ENCODE measurements at regions not wholly inside any gene's neighbourhood (a gene's known extent, or its start where the extent isn't known, plus 50 kb on each side); places are given as distances from the start of the nearest gene placed in this dataset.

DNA sequence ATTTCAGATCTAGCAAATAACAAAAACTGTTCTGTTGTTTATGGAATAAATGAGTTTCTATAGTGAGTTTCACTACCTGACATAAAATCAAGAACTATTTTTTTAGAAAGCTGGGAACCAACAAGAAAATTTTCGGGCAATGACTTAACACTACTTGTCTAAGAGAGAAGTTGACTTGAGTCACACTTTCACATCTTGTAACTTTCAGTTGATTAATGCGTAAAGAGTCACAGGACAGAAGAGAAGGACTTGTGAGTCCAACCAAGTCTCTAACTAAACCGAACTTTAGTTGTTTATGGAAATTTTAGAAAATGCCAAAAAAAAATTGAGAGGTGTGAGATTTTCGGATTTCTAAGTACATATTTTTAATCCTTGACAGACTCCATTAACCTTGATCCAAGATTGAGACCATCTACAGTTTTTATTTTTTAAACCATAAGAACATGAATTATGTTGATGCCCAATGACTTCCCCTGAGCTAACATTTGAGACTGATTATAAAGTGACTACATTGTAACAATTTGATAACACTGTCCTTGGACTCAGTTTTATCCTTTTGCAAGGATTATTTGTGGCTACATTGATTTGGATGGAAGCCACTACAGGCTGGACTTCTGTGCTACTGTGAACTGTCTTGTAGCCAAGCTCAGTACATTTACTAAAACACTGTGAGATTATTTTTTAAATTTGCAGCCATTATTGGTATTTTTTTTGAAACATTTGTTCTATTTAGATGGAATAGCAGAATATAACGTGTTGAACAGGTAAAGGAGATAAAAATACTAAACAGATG, 284.0 kb downstream of the PTPRC start:
- H3K4me1 ChIP-seq (ENCODE audit: control insufficient read depth in 2 of 2, insufficient read depth in 2 of 2, low read length in 1 of 2), result no peaks in the 10 kb centered on the region
- H3K36me3 ChIP-seq (ENCODE audit: control insufficient read depth in 2 of 2, insufficient read depth in 2 of 2, low read length in 1 of 2), result no peaks in the 10 kb centered on the region
- H3K27me3 ChIP-seq (ENCODE audit: control insufficient read depth in 1 of 2, insufficient read depth in 2 of 2, low read length in 2 of 2), result no peaks in the 10 kb centered on the region
- no peak overlapping the region for H3K4me3 ChIP-seq (ENCODE audit: low read depth in 1 of 2, low read length in 2 of 2)
- 76 to 77% methylated on average over 5 of the region's 5 CpGs for WGBS, 2 donors
- no peaks in the 10 kb centered on the region for H3K9me3 ChIP-seq (ENCODE audit: control insufficient read depth in 2 of 2, insufficient read depth in 1 of 2, low read depth in 1 of 2, low read length in 1 of 2)
- H3K27ac ChIP-seq (ENCODE audit: low read depth in 2 of 2, low read length in 1 of 2), result no peak overlapping the region

DNA sequence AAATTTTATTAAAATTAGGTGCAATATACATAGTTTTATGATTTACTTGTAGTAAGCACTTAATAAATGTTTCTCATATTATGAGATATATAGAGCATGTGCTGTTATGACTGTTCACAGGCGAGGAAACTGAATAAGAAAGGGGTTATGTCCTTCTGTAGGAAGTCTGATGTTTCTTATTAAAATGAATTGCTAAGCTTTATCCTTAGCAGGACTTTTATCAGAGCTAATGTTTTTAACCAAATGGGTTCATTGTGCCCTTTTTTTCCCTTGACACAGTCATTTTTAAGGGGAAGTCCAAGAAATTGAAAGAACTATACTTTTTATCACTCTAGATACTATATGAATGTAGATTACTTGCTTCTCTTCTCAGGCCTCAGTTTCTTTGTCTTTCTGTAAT, 285.2 kb downstream of the PTPRC start:
- Histone ChIP-seq H3K9me3 (ENCODE audit: control insufficient read depth in 2 of 2, insufficient read depth in 1 of 2, low read depth in 1 of 2, low read length in 1 of 2) (no peaks in the 10 kb centered on the region), H3K4me3 (ENCODE audit: low read depth in 1 of 2, low read length in 2 of 2) (no peak overlapping the region), H3K36me3 (ENCODE audit: control insufficient read depth in 2 of 2, insufficient read depth in 2 of 2, low read length in 1 of 2) (no peaks in the 10 kb centered on the region), H3K27ac (ENCODE audit: low read depth in 2 of 2, low read length in 1 of 2) (no peak overlapping the region), H3K4me1 (ENCODE audit: control insufficient read depth in 2 of 2, insufficient read depth in 2 of 2, low read length in 1 of 2) (no peaks in the 10 kb centered on the region), H3K27me3 (ENCODE audit: control insufficient read depth in 1 of 2, insufficient read depth in 2 of 2, low read length in 2 of 2) (no peaks in the 10 kb centered on the region)
- 84 to 85% methylated on average over 1 of the region's 1 CpG for WGBS, 2 donors

DNA sequence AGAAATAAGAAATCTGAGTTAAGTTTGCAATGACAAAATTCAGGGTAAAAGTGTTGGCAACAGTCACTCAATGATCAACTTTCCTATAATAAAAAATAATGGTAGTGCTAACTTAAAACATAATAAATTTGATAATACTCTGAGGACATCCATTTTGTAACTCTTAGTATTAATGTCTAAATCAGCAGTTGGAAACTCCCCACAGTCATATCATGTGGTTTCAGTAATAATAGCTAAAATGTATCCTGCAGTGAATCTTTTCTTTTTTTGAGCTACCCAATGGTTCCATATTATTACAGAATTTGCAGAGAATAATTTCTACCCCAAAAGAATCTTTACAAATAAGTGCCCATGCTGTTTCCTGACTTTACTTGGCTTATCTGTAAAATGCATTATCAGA, 286.7 kb downstream of the PTPRC start:
- Histone ChIP-seq H3K27ac (ENCODE audit: low read depth in 2 of 2, low read length in 1 of 2) (no peak overlapping the region), H3K4me1 (ENCODE audit: control insufficient read depth in 2 of 2, insufficient read depth in 2 of 2, low read length in 1 of 2) (no peaks in the 10 kb centered on the region), H3K9me3 (ENCODE audit: control insufficient read depth in 2 of 2, insufficient read depth in 1 of 2, low read depth in 1 of 2, low read length in 1 of 2) (no peaks in the 10 kb centered on the region), H3K4me3 (ENCODE audit: low read depth in 1 of 2, low read length in 2 of 2) (no peak overlapping the region), H3K27me3 (ENCODE audit: control insufficient read depth in 1 of 2, insufficient read depth in 2 of 2, low read length in 2 of 2) (no peaks in the 10 kb centered on the region), H3K36me3 (ENCODE audit: control insufficient read depth in 2 of 2, insufficient read depth in 2 of 2, low read length in 1 of 2) (no peaks in the 10 kb centered on the region)

DNA sequence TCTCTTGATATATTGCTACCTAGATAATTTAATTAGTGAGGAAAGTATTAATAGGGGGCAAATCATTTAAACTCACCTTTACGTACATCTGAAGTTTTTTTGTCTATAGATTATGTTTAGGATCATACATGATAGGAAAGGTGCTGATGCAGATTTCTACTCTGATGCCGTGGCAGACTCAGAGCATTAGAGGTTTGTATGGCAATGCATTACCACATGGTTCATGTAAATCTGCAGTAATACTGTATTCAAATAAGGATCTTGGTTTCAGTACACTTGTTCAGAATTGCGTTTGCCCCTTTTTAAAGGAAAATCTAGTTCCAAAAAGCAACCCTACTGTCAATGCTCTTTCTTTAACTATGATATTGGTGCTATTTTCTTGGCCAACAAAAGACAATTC, 288.3 kb downstream of the PTPRC start:
- Histone ChIP-seq H3K27me3 (ENCODE audit: control insufficient read depth in 1 of 2, insufficient read depth in 2 of 2, low read length in 2 of 2) (no peaks in the 10 kb centered on the region), H3K4me3 (ENCODE audit: low read depth in 1 of 2, low read length in 2 of 2) (no peak overlapping the region), H3K36me3 (ENCODE audit: control insufficient read depth in 2 of 2, insufficient read depth in 2 of 2, low read length in 1 of 2) (no peaks in the 10 kb centered on the region), H3K9me3 (ENCODE audit: control insufficient read depth in 2 of 2, insufficient read depth in 1 of 2, low read depth in 1 of 2, low read length in 1 of 2) (no peaks in the 10 kb centered on the region), H3K4me1 (ENCODE audit: control insufficient read depth in 2 of 2, insufficient read depth in 2 of 2, low read length in 1 of 2) (no peaks in the 10 kb centered on the region), H3K27ac (ENCODE audit: low read depth in 2 of 2, low read length in 1 of 2) (no peak overlapping the region)
- 83 to 89% methylated on average over 3 of the region's 3 CpGs for WGBS, 2 donors

DNA sequence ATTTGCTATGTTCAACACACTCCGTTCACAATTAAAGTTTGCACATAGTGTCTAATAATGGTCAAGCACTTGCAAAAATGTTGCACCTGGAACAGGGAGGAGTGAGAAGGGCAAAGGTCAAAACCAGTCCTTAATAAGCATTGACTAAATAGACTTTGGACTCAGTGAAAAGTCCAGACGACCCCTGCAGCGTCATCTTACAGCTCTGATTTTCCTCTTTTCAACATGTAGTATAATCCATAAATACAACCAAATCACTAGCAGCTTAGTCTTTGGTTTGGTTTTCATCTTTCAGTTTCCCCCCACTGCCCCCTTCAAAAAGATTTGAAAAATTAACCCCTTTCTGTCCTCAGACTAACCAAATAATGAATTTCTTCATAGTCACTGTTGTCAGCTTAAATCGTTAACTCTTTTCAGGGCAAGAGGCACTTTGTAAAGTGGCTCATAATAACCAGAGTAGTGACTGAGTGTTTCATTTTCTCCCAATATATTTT, 290.3 kb downstream of the PTPRC start:
- Histone ChIP-seq H3K4me1 (ENCODE audit: control insufficient read depth in 2 of 2, insufficient read depth in 2 of 2, low read length in 1 of 2) (no peaks in the 10 kb centered on the region), H3K36me3 (ENCODE audit: control insufficient read depth in 2 of 2, insufficient read depth in 2 of 2, low read length in 1 of 2) (no peaks in the 10 kb centered on the region), H3K27me3 (ENCODE audit: control insufficient read depth in 1 of 2, insufficient read depth in 2 of 2, low read length in 2 of 2) (no peaks in the 10 kb centered on the region), H3K9me3 (ENCODE audit: control insufficient read depth in 2 of 2, insufficient read depth in 1 of 2, low read depth in 1 of 2, low read length in 1 of 2) (no peaks in the 10 kb centered on the region), H3K27ac (ENCODE audit: low read depth in 2 of 2, low read length in 1 of 2) (no peak overlapping the region), H3K4me3 (ENCODE audit: low read depth in 1 of 2, low read length in 2 of 2) (no peak overlapping the region)
- 61 to 67% methylated on average over 4 of the region's 4 CpGs for WGBS, 2 donors

DNA sequence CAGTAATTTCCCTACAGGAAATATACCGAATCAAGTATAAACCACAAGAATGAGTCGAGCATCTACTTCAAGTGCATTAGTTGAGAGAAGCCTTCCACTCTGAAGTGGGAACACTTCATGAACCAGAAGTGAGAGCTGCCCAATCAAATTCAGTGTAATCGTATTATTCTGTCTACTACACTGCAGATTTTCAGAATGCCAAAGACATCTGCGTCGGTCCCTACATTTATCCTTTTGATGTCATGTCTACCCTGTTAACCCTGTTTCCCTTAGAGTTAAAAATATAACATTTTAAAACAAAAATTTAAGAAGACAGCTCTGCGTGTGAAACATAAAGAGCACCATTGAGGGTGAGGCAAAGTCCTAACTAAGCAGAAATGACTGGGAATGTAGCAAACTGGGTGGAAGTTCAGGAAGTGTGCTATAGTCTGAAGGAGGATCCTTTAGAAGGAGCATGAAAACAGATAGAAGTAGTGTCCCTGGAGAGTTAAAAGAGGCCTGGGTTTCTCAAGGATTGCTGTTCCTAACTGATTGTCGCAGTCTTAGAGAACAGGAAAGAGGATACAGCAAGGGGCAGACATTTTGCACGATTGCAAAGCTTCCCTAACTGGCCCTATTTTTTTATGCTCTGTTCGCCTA, 291.2 kb downstream of the PTPRC start:
- no peaks in the 10 kb centered on the region for H3K36me3 ChIP-seq (ENCODE audit: control insufficient read depth in 2 of 2, insufficient read depth in 2 of 2, low read length in 1 of 2)
- no peaks in the 10 kb centered on the region for H3K9me3 ChIP-seq (ENCODE audit: control insufficient read depth in 2 of 2, insufficient read depth in 1 of 2, low read depth in 1 of 2, low read length in 1 of 2)
- H3K27ac ChIP-seq (ENCODE audit: low read depth in 2 of 2, low read length in 1 of 2), result no peak overlapping the region
- WGBS, 2 donors, result 59 to 64% methylated on average over 9 of the region's 9 CpGs
- no peaks in the 10 kb centered on the region for H3K4me1 ChIP-seq (ENCODE audit: control insufficient read depth in 2 of 2, insufficient read depth in 2 of 2, low read length in 1 of 2)
- no peak overlapping the region for H3K4me3 ChIP-seq (ENCODE audit: low read depth in 1 of 2, low read length in 2 of 2)
- H3K27me3 ChIP-seq (ENCODE audit: control insufficient read depth in 1 of 2, insufficient read depth in 2 of 2, low read length in 2 of 2), result no peaks in the 10 kb centered on the region

DNA sequence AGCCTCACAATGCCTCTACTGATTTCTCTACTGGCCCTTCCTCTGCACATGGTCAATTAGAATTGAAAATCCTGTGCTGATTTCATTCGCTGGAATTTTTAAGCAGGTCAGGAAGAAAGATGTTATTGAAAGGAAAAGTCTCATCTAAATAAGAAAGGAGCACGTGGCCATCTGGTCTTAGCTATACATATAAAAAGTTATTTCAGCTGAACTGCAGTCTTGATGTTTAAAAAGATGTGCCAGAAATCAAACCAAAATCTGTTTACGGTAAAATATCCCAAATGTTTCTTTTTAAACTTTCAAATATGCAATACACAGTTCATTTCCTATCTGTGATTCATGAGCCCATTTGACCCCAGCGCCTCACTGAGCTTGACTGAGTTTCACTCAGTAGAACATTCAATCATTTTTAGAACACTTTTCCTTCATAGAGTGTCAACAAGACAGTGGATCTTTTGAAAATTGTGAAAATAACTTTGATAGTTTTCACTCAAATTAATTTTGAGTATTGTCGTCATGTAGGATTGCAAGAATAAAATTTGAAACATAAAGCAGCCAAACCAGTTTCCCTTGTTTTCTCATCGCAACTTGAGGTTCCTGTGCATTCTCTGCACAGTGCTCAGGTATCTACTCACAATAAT, 293.6 kb downstream of the PTPRC start:
- Histone ChIP-seq H3K9me3 (ENCODE audit: control insufficient read depth in 2 of 2, insufficient read depth in 1 of 2, low read depth in 1 of 2, low read length in 1 of 2) (no peaks in the 10 kb centered on the region), H3K36me3 (ENCODE audit: control insufficient read depth in 2 of 2, insufficient read depth in 2 of 2, low read length in 1 of 2) (no peaks in the 10 kb centered on the region), H3K4me3 (ENCODE audit: low read depth in 1 of 2, low read length in 2 of 2) (no peak overlapping the region), H3K27ac (ENCODE audit: low read depth in 2 of 2, low read length in 1 of 2) (no peak overlapping the region), H3K4me1 (ENCODE audit: control insufficient read depth in 2 of 2, insufficient read depth in 2 of 2, low read length in 1 of 2) (no peaks in the 10 kb centered on the region), H3K27me3 (ENCODE audit: control insufficient read depth in 1 of 2, insufficient read depth in 2 of 2, low read length in 2 of 2) (no peaks in the 10 kb centered on the region)
- 52 to 56% methylated on average over 6 of the region's 6 CpGs for WGBS, 2 donors

DNA sequence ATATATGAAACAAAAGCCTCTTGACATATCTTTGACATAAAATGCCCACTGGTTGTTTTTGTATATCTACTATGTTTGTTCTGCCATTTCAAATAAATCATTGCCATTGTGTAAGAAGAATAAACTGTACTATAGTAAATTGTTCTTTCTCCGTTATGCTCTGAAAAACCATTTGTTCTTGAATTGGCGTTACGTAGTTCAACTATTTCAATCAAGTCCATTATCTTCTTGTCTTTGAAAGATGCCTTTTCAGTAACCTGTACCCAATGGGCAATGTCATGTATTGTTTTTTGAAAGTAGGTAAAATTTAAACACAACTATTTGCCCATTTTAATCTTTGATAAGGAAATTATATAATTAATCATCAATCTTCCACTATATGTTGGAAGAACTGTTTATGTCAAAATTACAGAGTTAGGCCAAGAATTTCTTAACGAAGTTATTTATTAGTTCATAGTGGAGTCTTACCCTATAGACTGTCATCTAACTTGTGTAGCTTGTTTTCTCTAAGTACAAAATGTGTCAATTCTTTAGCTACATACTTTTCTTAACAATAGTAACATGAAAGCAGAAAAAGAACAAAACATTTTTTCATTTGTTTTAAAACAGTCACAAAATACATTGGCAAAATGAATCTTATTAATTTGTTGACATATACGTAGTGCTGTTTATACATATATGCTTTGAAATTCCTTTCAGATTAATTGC, 294.8 kb downstream of the PTPRC start:
- no peaks in the 10 kb centered on the region for H3K36me3 ChIP-seq (ENCODE audit: control insufficient read depth in 2 of 2, insufficient read depth in 2 of 2, low read length in 1 of 2)
- H3K4me1 ChIP-seq (ENCODE audit: control insufficient read depth in 2 of 2, insufficient read depth in 2 of 2, low read length in 1 of 2), result no peaks in the 10 kb centered on the region
- no peaks in the 10 kb centered on the region for H3K27me3 ChIP-seq (ENCODE audit: control insufficient read depth in 1 of 2, insufficient read depth in 2 of 2, low read length in 2 of 2)
- no peak overlapping the region for H3K27ac ChIP-seq (ENCODE audit: low read depth in 2 of 2, low read length in 1 of 2)
- no peaks in the 10 kb centered on the region for H3K9me3 ChIP-seq (ENCODE audit: control insufficient read depth in 2 of 2, insufficient read depth in 1 of 2, low read depth in 1 of 2, low read length in 1 of 2)
- H3K4me3 ChIP-seq (ENCODE audit: low read depth in 1 of 2, low read length in 2 of 2), result no peak overlapping the region
- 72 to 75% methylated on average over 5 of the region's 5 CpGs for WGBS, 2 donors

DNA sequence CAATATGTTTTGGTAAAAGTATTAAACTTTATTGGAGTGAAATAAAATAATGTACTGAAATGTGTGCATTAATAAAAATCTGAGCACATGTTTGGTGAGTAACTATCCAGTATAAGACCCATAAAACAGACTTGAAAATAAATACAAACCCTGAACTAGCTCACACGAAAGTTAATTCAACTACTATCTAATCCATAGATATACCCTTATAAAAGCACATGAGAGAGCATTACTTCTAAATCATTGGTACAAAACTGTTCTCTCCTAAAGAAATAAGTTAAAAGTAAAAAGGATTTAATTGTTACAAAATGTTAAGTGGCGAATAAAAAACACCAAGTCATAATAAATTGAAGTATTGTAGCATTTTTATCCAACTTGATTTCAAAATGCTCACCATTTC, 295.6 kb downstream of the PTPRC start:
- Histone ChIP-seq H3K9me3 (ENCODE audit: control insufficient read depth in 2 of 2, insufficient read depth in 1 of 2, low read depth in 1 of 2, low read length in 1 of 2) (no peaks in the 10 kb centered on the region), H3K4me3 (ENCODE audit: low read depth in 1 of 2, low read length in 2 of 2) (no peak overlapping the region), H3K27me3 (ENCODE audit: control insufficient read depth in 1 of 2, insufficient read depth in 2 of 2, low read length in 2 of 2) (no peaks in the 10 kb centered on the region), H3K4me1 (ENCODE audit: control insufficient read depth in 2 of 2, insufficient read depth in 2 of 2, low read length in 1 of 2) (no peaks in the 10 kb centered on the region), H3K27ac (ENCODE audit: low read depth in 2 of 2, low read length in 1 of 2) (no peak overlapping the region), H3K36me3 (ENCODE audit: control insufficient read depth in 2 of 2, insufficient read depth in 2 of 2, low read length in 1 of 2) (no peaks in the 10 kb centered on the region)
- 65 to 74% methylated on average over 2 of the region's 2 CpGs for WGBS, 2 donors

All from esophagus (tissue), 2 donors.